Breast epithelium (tissue), 4 donors: ENCODE measurements at regions not wholly inside any gene's neighbourhood (a gene's known extent, or its start where the extent isn't known, plus 50 kb on each side); places are given as distances from the start of the nearest gene placed in this dataset.

Experiments
- DNase-seq, 2 donors: peaks; one replicate each; pipeline ENCODE4 v3.0.0-alpha.2; 2019; ENCODE audit warnings: low spot score in 2 of 2
- H3K27ac ChIP-seq, 2 donors: fragments of 200-600 bp; sonication (generic) in 1 of 2; one replicate each; pipeline ENCODE4 v1.5.1; 2016 to 2019; ENCODE audit warnings: mild to moderate bottlenecking in 1 of 2
- H3K27me3 ChIP-seq, 2 donors: fragments of 200-600 bp; sonication (generic) in 1 of 2; one replicate each; pipeline versions ENCODE4 v1.5.1 to v1.6.0; 2017 to 2019; ENCODE audit warnings: control low read depth in 1 of 2, mild to moderate bottlenecking in 1 of 2
- H3K36me3 ChIP-seq: fragments of 200-600 bp; one replicate; pipeline ENCODE4 v1.5.1; 2019
- H3K4me1 ChIP-seq, 2 donors: fragments of 200-600 bp; sonication (generic); one replicate each; pipeline ENCODE4 v1.5.1; 2016 to 2019; ENCODE audit warnings: control low read depth in 1 of 2
- H3K4me3 ChIP-seq, 3 donors: fragments of 200-600 bp; sonication (generic); 1 replicate in 2 of 3; 2 replicates in 1 of 3; pipeline ENCODE4 v1.5.1; 2016 to 2019; ENCODE audit warnings: mild to moderate bottlenecking in 3 of 3, moderate library complexity in 2 of 3
- H3K9me3 ChIP-seq, 2 donors: fragments of 200-600 bp; sonication (generic) in 1 of 2; one replicate each; pipeline ENCODE4 v1.5.1; 2016 to 2019; ENCODE audit warnings: control low read depth in 1 of 2
- CTCF ChIP-seq, 3 donors: fragments of 450-650 bp; IDR thresholded peaks; one replicate each; pipeline ENCODE4 v1.5.1; 2016 to 2017; ENCODE audit warnings: antibody characterized with exemption in 3 of 3, mild to moderate bottlenecking in 3 of 3, moderate library complexity in 3 of 3
- POLR2A ChIP-seq: fragments of 450-650 bp; IDR thresholded peaks from one replicate; pipeline ENCODE4 v1.6.1; 2016; ENCODE audit warnings: antibody characterized with exemption, mild to moderate bottlenecking, moderate library complexity
- POLR2AphosphoS5 ChIP-seq, 3 donors: sonication (generic); formaldehyde crosslinking; IDR thresholded peaks; one replicate each; pipeline ENCODE4 v1.6.1; 2017; ENCODE audit warnings: antibody characterized with exemption in 3 of 3
- intact Hi-C: fragments of 100-400 bp; cut with DNase I; formaldehyde crosslinking; loops from one replicate; pipeline ENCODE4 v1.15.1; 2023; ENCODE audit warnings: low total_unique reads

- Histone ChIP-seq H3K27ac (peak overlapping the region in 1 of 2 donors; percentile 43), H3K36me3 (no peaks in the 10 kb centered on the region), H3K4me1 (no peaks in the 10 kb centered on the region), H3K27me3 (no peaks in the 10 kb centered on the region), H3K9me3 (no peaks in the 10 kb centered on the region), H3K4me3 (no peak overlapping the region)
- TF ChIP-seq CTCF (IDR thresholded peaks at IDR 0.05), result no peak
- DNase-seq, result no peak
- intact Hi-C loops, result loop anchor here (10.0 kb wide), 1 partner anchor 263 kb away; no protein-coding TSS in a partner anchor
Observed at GRCh38 chr18:67651438-67651837, 134.9 kb upstream of the DSEL start.

GRCh38 chr18:67650686-67651385 lies 134.3 kb upstream of the DSEL start:
- intact Hi-C loops, result loop anchor here (10.0 kb wide), 1 partner anchor 264 kb away; no protein-coding TSS in a partner anchor
- Histone ChIP-seq H3K4me3 (no peak overlapping the region), H3K4me1 (no peaks in the 10 kb centered on the region), H3K27ac (peak overlapping the region in 1 of 2 donors; percentile 43), H3K36me3 (no peaks in the 10 kb centered on the region), H3K27me3 (no peaks in the 10 kb centered on the region), H3K9me3 (no peaks in the 10 kb centered on the region)
- DNase-seq, result no peak
- TF ChIP-seq CTCF (IDR thresholded peaks at IDR 0.05), result no peak
- no peak for TF ChIP-seq POLR2AphosphoS5 (IDR thresholded peaks at IDR 0.05)
- no peak for TF ChIP-seq POLR2A

GRCh38 chr18:67646890-67647289 lies 130.4 kb upstream of the DSEL start:
- H3K36me3 ChIP-seq, result no peaks in the 10 kb centered on the region
- no peak for TF ChIP-seq POLR2A
- TF ChIP-seq CTCF (IDR thresholded peaks at IDR 0.05), result no peak
- no peak for TF ChIP-seq POLR2AphosphoS5 (IDR thresholded peaks at IDR 0.05)

GRCh38 chr18:67644226-67644625 lies 127.7 kb upstream of the DSEL start:
- intact Hi-C loops, result no loop called here
- Histone ChIP-seq H3K27me3 (no peaks in the 10 kb centered on the region), H3K27ac (no peak overlapping the region), H3K4me1 (no peaks in the 10 kb centered on the region), H3K4me3 (no peak overlapping the region), H3K9me3 (no peaks in the 10 kb centered on the region), H3K36me3 (no peaks in the 10 kb centered on the region)
- TF ChIP-seq CTCF (IDR thresholded peaks at IDR 0.05) (no peak), POLR2A (no peak), POLR2AphosphoS5 (IDR thresholded peaks at IDR 0.05) (no peak)
- no peak for DNase-seq

More at GRCh38 chr18:67646890-67647289, 130.4 kb upstream of the DSEL start:
- no peak for DNase-seq
- H3K4me1 ChIP-seq, result no peaks in the 10 kb centered on the region
- H3K27ac ChIP-seq, result no peak overlapping the region
- H3K4me3 ChIP-seq, result no peak overlapping the region
- intact Hi-C loops, result no loop called here
- no peaks in the 10 kb centered on the region for H3K27me3 ChIP-seq
- H3K9me3 ChIP-seq, result no peaks in the 10 kb centered on the region

GRCh38 chr18:67639872-67640271 lies 123.4 kb upstream of the DSEL start:
- no peak for DNase-seq
- Histone ChIP-seq H3K4me3 (no peak overlapping the region), H3K27ac (no peak overlapping the region), H3K27me3 (no peaks in the 10 kb centered on the region), H3K9me3 (no peaks in the 10 kb centered on the region), H3K4me1 (no peaks in the 10 kb centered on the region), H3K36me3 (no peaks in the 10 kb centered on the region)
- intact Hi-C loops, result no loop called here
- TF ChIP-seq POLR2AphosphoS5 (IDR thresholded peaks at IDR 0.05), result no peak
- TF ChIP-seq POLR2A, result no peak
- TF ChIP-seq CTCF (IDR thresholded peaks at IDR 0.05), result no peak
